DMS 273 (cell line): ENCODE measurements at regions not wholly inside any gene's neighbourhood (a gene's known extent, or its start where the extent isn't known, plus 50 kb on each side); places are given as distances from the start of the nearest gene placed in this dataset.
"Not testable (repeated sequence)": the region's sequence is repeated elsewhere in the genome, so short reads cannot be mapped to it uniquely, and the experiment has no call there.

ENCODE experiments used
- DNase-seq: peaks from one replicate; lab custom pipeline; 2025; ENCODE audit not compliant: unreplicated experiment; lab: John Stamatoyannopoulos, UW

GRCh38 chr12:44457465-44457864 lies 418.6 kb downstream of the NELL2 start:
- DNase-seq, result peak; percentile 37

- DNase-seq, result not testable (repeated sequence)
Observed at GRCh38 chr12:44454959-44455358, 421.2 kb downstream of the NELL2 start.

- no peak for DNase-seq
Observed at GRCh38 chr12:44446181-44446580, 429.9 kb downstream of the NELL2 start.

- DNase-seq, result no peak
Observed at GRCh38 chr12:44441155-44441554, 435.0 kb downstream of the NELL2 start.
